ENCODE measurements at regions not wholly inside any gene's neighbourhood (a gene's known extent, or its start where the extent isn't known, plus 50 kb on each side); places are given as distances from the start of the nearest gene placed in this dataset.

- H3K27ac ChIP-seq: no peak overlapping the region
- TF ChIP-seq CTCF (IDR thresholded peaks at IDR 0.05) (no peak), EP300 (IDR thresholded peaks at IDR 0.05; ENCODE audit: low read depth) (no peak), POLR2A (IDR thresholded peaks at IDR 0.05) (no peak), POLR2AphosphoS5 (IDR thresholded peaks at IDR 0.05) (no peak)
- H3K27me3 ChIP-seq: no peaks in the 10 kb centered on the region
- no peaks in the 10 kb centered on the region for H3K36me3 ChIP-seq
- no peak for DNase-seq
- intact Hi-C loops (cut with DNase I; ENCODE audit: low total_unique reads) (no loop called here), in situ Hi-C loops (cut with MboI; ENCODE audit: low pct_ligation_motif_present in 1 of 4, low pct_unique_long_range_greater_than_20kb in 1 of 4, low sequenced_read_pairs in 3 of 4) (no loop called here)
- H3K4me3 ChIP-seq: no peak overlapping the region
- peaks cover 0 to 3% (median 0%) of the 10 kb centered on the region in 4 donors for H3K4me1 ChIP-seq
- H3K9me3 ChIP-seq: no peaks in the 10 kb centered on the region
- WGBS, 2 donors (ENCODE audit: low coverage in 1 of 2): 91 to 100% methylated on average over 1 to 2 of the region's 2 CpGs
These were observed 360.6 kb downstream of the RND3 start for GRCh38 chr2:150126839-150127238.

- in situ Hi-C loops (cut with MboI; ENCODE audit: low pct_ligation_motif_present in 1 of 4, low pct_unique_long_range_greater_than_20kb in 1 of 4, low sequenced_read_pairs in 3 of 4): no loop called here
- Histone ChIP-seq H3K27me3 (no peaks in the 10 kb centered on the region), H3K36me3 (no peaks in the 10 kb centered on the region), H3K9me3 (no peaks in the 10 kb centered on the region), H3K4me1 (peaks cover 0 to 3% (median 0%) of the 10 kb centered on the region in 4 donors), H3K4me3 (no peak overlapping the region), H3K27ac (no peak overlapping the region)
- WGBS, 2 donors (ENCODE audit: low coverage in 1 of 2): 83 to 89% methylated on average over 3 to 7 of the region's 7 CpGs
- DNase-seq: no peak
- no peak for TF ChIP-seq CTCF (IDR thresholded peaks at IDR 0.05)
- TF ChIP-seq POLR2AphosphoS5 (IDR thresholded peaks at IDR 0.05): no peak
- intact Hi-C loops (cut with DNase I; ENCODE audit: low total_unique reads): no loop called here
These were observed 361.2 kb downstream of the RND3 start for GRCh38 chr2:150126143-150126740.

GRCh38 chr2:150125708-150126107, 361.8 kb downstream of the RND3 start:
- in situ Hi-C loops (cut with MboI; ENCODE audit: low pct_ligation_motif_present in 1 of 4, low pct_unique_long_range_greater_than_20kb in 1 of 4, low sequenced_read_pairs in 3 of 4) (no loop called here), intact Hi-C loops (cut with DNase I; ENCODE audit: low total_unique reads) (no loop called here)
- no peak for DNase-seq
- no peak for TF ChIP-seq POLR2A (IDR thresholded peaks at IDR 0.05)
- no peak for TF ChIP-seq CTCF (IDR thresholded peaks at IDR 0.05)
- no peak for TF ChIP-seq POLR2AphosphoS5 (IDR thresholded peaks at IDR 0.05)
- no peak for TF ChIP-seq EP300 (IDR thresholded peaks at IDR 0.05; ENCODE audit: low read depth)
- Histone ChIP-seq H3K36me3 (no peaks in the 10 kb centered on the region), H3K27ac (no peak overlapping the region), H3K9me3 (no peaks in the 10 kb centered on the region), H3K4me3 (no peak overlapping the region), H3K27me3 (no peaks in the 10 kb centered on the region), H3K4me1 (peaks cover 0 to 3% (median 0%) of the 10 kb centered on the region in 4 donors)
- WGBS, 2 donors (ENCODE audit: low coverage in 1 of 2): 60 to 79% methylated on average over 2 to 9 of the region's 9 CpGs

- Histone ChIP-seq H3K9me3 (no peaks in the 10 kb centered on the region), H3K4me3 (no peak overlapping the region), H3K4me1 (peaks cover 0 to 3% (median 0%) of the 10 kb centered on the region in 4 donors), H3K27ac (no peak overlapping the region), H3K36me3 (no peaks in the 10 kb centered on the region), H3K27me3 (no peaks in the 10 kb centered on the region)
- 82 to 83% methylated on average over 1 to 5 of the region's 5 CpGs for whole genome bisulfite sequencing, 2 donors (ENCODE audit: low coverage in 1 of 2)
- intact Hi-C loops (cut with DNase I; ENCODE audit: low total_unique reads): no loop called here
- no peak for DNase-seq
- TF ChIP-seq EP300 (IDR thresholded peaks at IDR 0.05; ENCODE audit: low read depth): no peak
- no peak for TF ChIP-seq POLR2A (IDR thresholded peaks at IDR 0.05)
- no peak for TF ChIP-seq POLR2AphosphoS5 (IDR thresholded peaks at IDR 0.05)
- no peak for TF ChIP-seq CTCF (IDR thresholded peaks at IDR 0.05)
- in situ Hi-C loops (cut with MboI; ENCODE audit: low pct_ligation_motif_present in 1 of 4, low pct_unique_long_range_greater_than_20kb in 1 of 4, low sequenced_read_pairs in 3 of 4): no loop called here
These were observed 362.3 kb downstream of the RND3 start for GRCh38 chr2:150125188-150125587.
